Skeletal muscle satellite cell (primary cell): ENCODE measurements at regions not wholly inside any gene's neighbourhood (a gene's known extent, or its start where the extent isn't known, plus 50 kb on each side); places are given as distances from the start of the nearest gene placed in this dataset.
A peak's percentile ranks its signal among the peaks of the same experiment; 100 is the strongest.

Experiments
- H3K27me3 ChIP-seq: 2 replicates; pipeline ENCODE4 v1.7.0; 2013; ENCODE audit warnings: low read length; ENCODE audit not compliant: control insufficient read depth, insufficient read depth
- H3K36me3 ChIP-seq: 2 replicates; pipeline ENCODE4 v1.7.0; 2013; ENCODE audit warnings: mild to moderate bottlenecking, control low read depth, low read length; ENCODE audit not compliant: insufficient read depth
- H3K4me1 ChIP-seq: 2 replicates; pipeline ENCODE4 v1.7.0; 2013; ENCODE audit warnings: low read length; ENCODE audit not compliant: control insufficient read depth, insufficient read depth
- H3K4me2 ChIP-seq: 2 replicates; pipeline ENCODE4 v1.7.0; 2013; ENCODE audit warnings: mild to moderate bottlenecking, low read length
- H3K4me3 ChIP-seq: 2 replicates; pipeline ENCODE4 v1.7.0; 2013; ENCODE audit warnings: low read length
- H3K9ac ChIP-seq: 2 replicates; pipeline ENCODE4 v1.7.0; 2013; ENCODE audit warnings: mild to moderate bottlenecking, low read depth, low read length, moderate library complexity
- H3K9me3 ChIP-seq: replicated peaks from 2 replicates; pipeline ENCODE4 v1.7.0; 2013; ENCODE audit warnings: mild to moderate bottlenecking, control low read depth, low read length

DNA sequence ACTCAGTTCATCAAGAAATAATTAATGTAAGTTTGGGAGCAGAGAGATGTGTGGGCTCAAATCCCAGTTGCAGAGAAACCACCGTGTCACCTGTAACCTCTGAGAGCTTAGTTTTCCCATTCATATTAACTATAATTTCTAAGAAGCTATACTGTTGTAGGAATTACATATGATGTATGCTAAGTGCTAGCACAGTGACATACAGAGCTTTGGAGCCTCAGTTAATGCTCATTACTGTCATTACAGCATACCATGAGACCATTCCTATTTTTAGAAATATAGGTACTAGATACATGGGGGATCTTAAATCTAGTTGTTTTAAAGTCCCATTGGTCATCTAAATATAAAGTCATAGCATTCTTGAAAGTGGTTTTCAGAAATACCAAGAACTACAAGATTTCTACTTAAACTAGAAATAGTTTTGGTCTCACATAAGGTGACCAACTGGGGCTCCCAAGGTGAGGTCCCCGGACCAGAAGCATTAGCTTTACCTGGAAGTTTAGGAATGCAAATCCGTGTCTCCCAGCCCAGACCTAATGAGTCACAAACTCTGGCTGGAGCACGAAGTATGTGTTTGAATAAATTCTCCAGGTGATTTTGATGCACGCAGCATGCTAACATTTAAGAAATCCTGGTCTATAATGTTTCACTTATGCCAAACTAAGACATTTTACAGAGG lies 144.6 kb downstream of the LACC1 start:
- no peaks in the 10 kb centered on the region for H3K36me3 ChIP-seq
- no peak overlapping the region for H3K9ac ChIP-seq
- H3K4me2 ChIP-seq, result no peak overlapping the region
- H3K27me3 ChIP-seq, result peaks cover 53% of the 10 kb centered on the region
- H3K4me3 ChIP-seq, result no peak overlapping the region
- no peaks in the 10 kb centered on the region for H3K4me1 ChIP-seq
- H3K9me3 ChIP-seq, result no peaks in the 10 kb centered on the region

GRCh38 chr13:44024846-44025195 lies 145.1 kb downstream of the LACC1 start:
- Histone ChIP-seq H3K9me3 (no peaks in the 10 kb centered on the region), H3K4me1 (no peaks in the 10 kb centered on the region), H3K9ac (no peak overlapping the region), H3K36me3 (no peaks in the 10 kb centered on the region), H3K4me2 (no peak overlapping the region), H3K27me3 (peaks cover 57% of the 10 kb centered on the region), H3K4me3 (no peak overlapping the region)

DNA sequence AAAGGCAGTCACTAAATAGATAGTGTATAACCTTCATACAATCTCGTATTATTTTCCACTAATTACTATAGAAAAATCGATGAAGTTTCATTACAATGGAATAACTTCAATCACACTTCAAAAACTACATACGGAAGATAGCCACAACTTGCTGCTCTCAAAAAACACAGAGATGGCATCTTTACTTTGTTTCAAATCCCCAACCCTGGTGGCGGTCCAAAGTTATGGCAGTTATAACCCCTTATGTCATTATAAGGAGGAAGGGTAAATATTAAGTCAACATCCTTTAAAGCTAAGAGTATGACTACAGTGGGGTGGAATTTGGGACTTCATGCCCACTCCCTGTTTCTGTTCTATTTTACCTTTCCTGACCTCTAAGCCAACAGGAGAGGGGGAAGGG lies 146.5 kb downstream of the LACC1 start:
- no peak overlapping the region for H3K9ac ChIP-seq

DNA sequence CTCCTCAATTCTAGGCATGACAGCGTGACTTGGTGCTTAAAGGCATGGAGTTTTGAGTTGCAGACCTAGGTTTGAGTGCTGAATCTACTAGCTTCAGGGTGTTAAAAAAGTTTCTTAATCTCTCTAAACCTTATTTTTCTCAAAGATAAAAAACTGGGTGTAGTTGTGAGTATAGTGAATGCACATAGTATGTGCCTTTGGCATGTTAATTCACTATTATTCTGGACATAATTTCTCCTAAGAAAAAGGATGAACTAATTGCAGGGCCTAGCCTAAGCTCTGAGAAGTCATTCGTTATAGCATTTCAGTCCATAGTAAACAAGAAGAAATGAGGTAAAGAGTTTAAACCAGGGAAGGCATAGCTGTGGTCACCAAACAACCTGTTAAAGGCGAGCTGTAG lies 149.0 kb downstream of the LACC1 start:
- Histone ChIP-seq H3K9ac (no peak overlapping the region), H3K4me1 (no peaks in the 10 kb centered on the region)

More for the DNA sequence above, 146.5 kb downstream of the LACC1 start:
- H3K4me3 ChIP-seq, result no peak overlapping the region
- no peaks in the 10 kb centered on the region for H3K36me3 ChIP-seq
- no peaks in the 10 kb centered on the region for H3K4me1 ChIP-seq
- no peaks in the 10 kb centered on the region for H3K9me3 ChIP-seq
- H3K4me2 ChIP-seq, result no peak overlapping the region
- peaks cover 70% of the 10 kb centered on the region for H3K27me3 ChIP-seq

GRCh38 chr13:44030615-44031014 lies 150.9 kb downstream of the LACC1 start:
- Histone ChIP-seq H3K4me1 (no peaks in the 10 kb centered on the region), H3K9ac (no peak overlapping the region), H3K27me3 (peaks cover 69% of the 10 kb centered on the region), H3K36me3 (no peaks in the 10 kb centered on the region), H3K4me2 (no peak overlapping the region), H3K9me3 (no peaks in the 10 kb centered on the region), H3K4me3 (no peak overlapping the region)

More for the DNA sequence above, 149.0 kb downstream of the LACC1 start:
- H3K4me3 ChIP-seq, result no peak overlapping the region
- no peaks in the 10 kb centered on the region for H3K9me3 ChIP-seq
- H3K27me3 ChIP-seq, result peaks cover 61% of the 10 kb centered on the region
- H3K36me3 ChIP-seq, result no peaks in the 10 kb centered on the region
- no peak overlapping the region for H3K4me2 ChIP-seq

DNA sequence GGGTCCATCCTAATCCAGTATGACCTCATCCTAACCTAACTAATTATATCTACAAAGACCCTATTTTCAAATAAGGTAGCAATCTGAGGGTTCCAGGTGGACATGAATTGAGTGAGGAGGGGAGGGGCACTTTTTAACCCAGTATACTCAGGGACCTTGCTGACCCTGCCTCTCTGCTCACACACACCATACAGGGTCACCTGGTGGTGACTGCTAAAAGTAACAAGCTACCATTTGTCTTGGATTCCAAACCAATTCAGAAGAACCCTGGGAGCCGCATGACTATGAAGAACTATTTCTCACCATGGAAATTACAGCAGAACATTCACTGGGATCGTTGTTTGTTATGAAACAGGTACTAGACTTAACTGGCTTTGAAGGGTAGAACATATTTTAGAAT lies 151.9 kb downstream of the LACC1 start:
- H3K27me3 ChIP-seq, result peaks cover 63% of the 10 kb centered on the region
- H3K4me1 ChIP-seq, result no peaks in the 10 kb centered on the region
- no peak overlapping the region for H3K9ac ChIP-seq
- H3K4me2 ChIP-seq, result no peak overlapping the region
- H3K4me3 ChIP-seq, result no peak overlapping the region
- H3K9me3 ChIP-seq, result no peaks in the 10 kb centered on the region
- no peaks in the 10 kb centered on the region for H3K36me3 ChIP-seq

DNA sequence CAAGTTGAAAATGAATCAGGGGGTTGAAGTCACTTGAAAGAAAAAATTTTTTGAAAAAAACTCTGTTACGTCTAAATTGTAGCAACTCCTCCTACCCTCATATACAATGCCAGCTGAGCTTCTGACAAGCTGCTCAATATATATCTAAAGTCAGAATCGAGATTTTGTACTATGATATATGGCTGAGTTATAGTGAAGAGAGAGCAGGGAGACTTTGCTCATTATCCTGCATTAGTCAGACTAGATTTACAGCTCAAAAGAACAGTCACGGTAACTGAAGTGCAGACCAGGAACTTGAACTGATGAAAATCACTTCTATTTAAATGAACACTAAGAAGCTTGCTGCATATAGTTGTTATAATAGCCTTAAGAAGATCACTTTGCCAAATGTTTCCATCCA lies 153.1 kb downstream of the LACC1 start:
- Histone ChIP-seq H3K4me3 (no peak overlapping the region), H3K9ac (no peak overlapping the region), H3K4me1 (no peaks in the 10 kb centered on the region), H3K27me3 (peaks cover 52% of the 10 kb centered on the region), H3K9me3 (no peaks in the 10 kb centered on the region), H3K36me3 (no peaks in the 10 kb centered on the region), H3K4me2 (no peak overlapping the region)

GRCh38 chr13:44035400-44035799 lies 155.7 kb downstream of the LACC1 start:
- H3K36me3 ChIP-seq, result no peaks in the 10 kb centered on the region

GRCh38 chr13:44040070-44040817 lies 160.5 kb downstream of the LACC1 start:
- no peak overlapping the region for H3K9ac ChIP-seq

More at GRCh38 chr13:44035400-44035799, 155.7 kb downstream of the LACC1 start:
- Histone ChIP-seq H3K4me1 (peaks cover under 1% of the 10 kb centered on the region), H3K9me3 (no peaks in the 10 kb centered on the region), H3K4me3 (no peak overlapping the region), H3K27me3 (peaks cover 38% of the 10 kb centered on the region), H3K4me2 (no peak overlapping the region), H3K9ac (no peak overlapping the region)

DNA sequence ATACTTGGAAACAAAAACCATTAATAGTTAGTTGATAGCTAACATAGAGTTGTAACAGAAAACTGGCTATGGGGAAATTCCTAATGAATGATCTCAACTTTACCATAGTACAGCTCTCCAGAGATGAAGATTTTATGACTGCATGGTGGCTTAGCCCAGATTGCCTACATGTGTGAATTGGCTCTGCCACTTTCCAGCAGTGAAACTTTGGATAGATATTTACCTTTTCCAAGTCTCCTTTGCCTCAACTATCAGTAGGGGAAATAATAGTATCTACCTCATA lies 161.1 kb downstream of the LACC1 start:
- Histone ChIP-seq H3K4me1 (peaks cover 11% of the 10 kb centered on the region), H3K4me2 (peak overlapping the region; percentile 15), H3K9ac (no peak overlapping the region), H3K4me3 (no peak overlapping the region), H3K36me3 (no peaks in the 10 kb centered on the region), H3K27me3 (peaks cover 42% of the 10 kb centered on the region), H3K9me3 (no peaks in the 10 kb centered on the region)

More at GRCh38 chr13:44040070-44040817, 160.5 kb downstream of the LACC1 start:
- no peak overlapping the region for H3K4me3 ChIP-seq
- no peaks in the 10 kb centered on the region for H3K9me3 ChIP-seq
- H3K4me2 ChIP-seq, result peak overlapping the region; percentile 15
- peaks cover 42% of the 10 kb centered on the region for H3K27me3 ChIP-seq
- H3K36me3 ChIP-seq, result no peaks in the 10 kb centered on the region
- peaks cover 10% of the 10 kb centered on the region for H3K4me1 ChIP-seq

DNA sequence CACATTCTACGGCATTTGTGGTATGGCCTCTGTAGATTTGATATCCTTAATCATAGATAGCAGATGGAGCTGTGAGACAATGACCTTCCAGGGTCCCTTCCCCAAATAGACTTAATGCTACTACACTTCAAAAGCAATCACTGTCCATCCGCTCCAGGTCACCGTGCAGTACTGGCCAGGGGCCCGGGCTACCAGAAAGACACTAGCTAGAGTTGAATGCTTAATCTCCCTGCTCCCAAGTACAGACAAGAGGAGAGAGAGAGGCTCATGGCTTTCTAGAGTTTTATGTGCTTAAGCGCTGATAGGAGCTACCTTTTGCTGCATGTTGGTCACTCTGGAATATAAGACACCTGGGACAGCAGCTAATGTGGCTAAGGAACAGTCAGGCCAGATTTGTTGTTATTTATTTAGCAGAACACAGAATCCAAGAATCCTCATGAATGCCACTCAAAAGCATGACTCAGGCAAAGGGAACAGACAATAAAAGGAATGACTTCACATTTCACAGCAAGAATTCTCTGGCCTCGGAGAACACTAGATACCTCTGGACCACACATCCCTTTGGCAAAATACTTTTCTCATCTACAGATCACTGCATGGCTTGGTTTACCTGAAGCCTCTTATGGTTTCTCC lies 165.0 kb downstream of the LACC1 start:
- Histone ChIP-seq H3K4me1 (peaks cover 11% of the 10 kb centered on the region), H3K36me3 (no peaks in the 10 kb centered on the region), H3K4me2 (no peak overlapping the region), H3K9me3 (no peaks in the 10 kb centered on the region), H3K4me3 (no peak overlapping the region), H3K27me3 (peaks cover 67% of the 10 kb centered on the region), H3K9ac (no peak overlapping the region)
